ENCODE measurements at regions not wholly inside any gene's neighbourhood (a gene's known extent, or its start where the extent isn't known, plus 50 kb on each side); places are given as distances from the start of the nearest gene placed in this dataset.

- Histone ChIP-seq H3K27me3 (ENCODE audit: control insufficient read depth in 1 of 2, insufficient read depth in 1 of 2, low read length in 2 of 2) (no peaks in the 10 kb centered on the region), H2BK120ac (ENCODE audit: low read depth, low read length) (no peak overlapping the region), H3K9ac (ENCODE audit: low read length) (no peak overlapping the region), H4K8ac (ENCODE audit: low read length) (no peak overlapping the region), H3K18ac (ENCODE audit: low read depth in 1 of 2, low read length in 2 of 2) (no peak overlapping the region), H2BK15ac (ENCODE audit: low read depth, poor library complexity, severe bottlenecking) (no peak overlapping the region), H3K4me2 (ENCODE audit: low read length, poor library complexity, severe bottlenecking) (no peak overlapping the region), H2BK5ac (ENCODE audit: low read depth, low read length, poor library complexity, severe bottlenecking) (no peak overlapping the region), H2AK5ac (ENCODE audit: low read length, severe bottlenecking) (no peak overlapping the region), H3K4me1 (ENCODE audit: control insufficient read depth, insufficient read depth, low read depth, low read length) (no peaks in the 10 kb centered on the region), H3K23ac (ENCODE audit: low read length in 2 of 2) (no peak overlapping the region), H3K9me3 (ENCODE audit: control insufficient read depth, low read length) (no peaks in the 10 kb centered on the region), H3K79me1 (replicated peaks; ENCODE audit: low read length, poor library complexity, severe bottlenecking) (no peaks in the 10 kb centered on the region), H3K14ac (ENCODE audit: low read length in 2 of 2) (no peak overlapping the region), H3K4ac (ENCODE audit: low read depth in 1 of 2, low read length in 2 of 2) (no peak overlapping the region), H3K36me3 (ENCODE audit: control insufficient read depth in 1 of 2, insufficient read depth in 2 of 2, low read depth in 1 of 2, low read length in 2 of 2) (no peaks in the 10 kb centered on the region), H2BK12ac (ENCODE audit: low read length in 2 of 2) (no peak overlapping the region), H2AFZ (ENCODE audit: low read depth, low read length) (no peak overlapping the region), H4K91ac (ENCODE audit: low read length) (no peak overlapping the region), H3K4me3 (ENCODE audit: insufficient read depth in 1 of 2, low read depth in 1 of 2, low read length in 2 of 2) (no peak overlapping the region), H3K27ac (ENCODE audit: low read length, poor library complexity, severe bottlenecking) (no peak overlapping the region)
- WGBS: 78% methylated on average over 1 of the region's 1 CpG
- no peak for DNase-seq
Observed at GRCh38 chr18:2075499-2075898, 495.8 kb downstream of the METTL4 start.

GRCh38 chr18:2082676-2083075 lies 488.6 kb downstream of the METTL4 start:
- Histone ChIP-seq H3K79me1 (replicated peaks; ENCODE audit: low read length, poor library complexity, severe bottlenecking) (no peaks in the 10 kb centered on the region), H3K9ac (ENCODE audit: low read length) (no peak overlapping the region), H2BK12ac (ENCODE audit: low read length in 2 of 2) (no peak overlapping the region), H2BK120ac (ENCODE audit: low read depth, low read length) (no peak overlapping the region), H3K4me3 (ENCODE audit: insufficient read depth in 1 of 2, low read depth in 1 of 2, low read length in 2 of 2) (no peak overlapping the region), H3K23ac (ENCODE audit: low read length in 2 of 2) (no peak overlapping the region), H2AFZ (ENCODE audit: low read depth, low read length) (no peak overlapping the region), H3K4me2 (ENCODE audit: low read length, poor library complexity, severe bottlenecking) (no peak overlapping the region), H3K14ac (ENCODE audit: low read length in 2 of 2) (no peak overlapping the region), H2AK5ac (ENCODE audit: low read length, severe bottlenecking) (no peak overlapping the region), H3K9me3 (ENCODE audit: control insufficient read depth, low read length) (no peaks in the 10 kb centered on the region), H3K36me3 (ENCODE audit: control insufficient read depth in 1 of 2, insufficient read depth in 2 of 2, low read depth in 1 of 2, low read length in 2 of 2) (no peaks in the 10 kb centered on the region), H2BK15ac (ENCODE audit: low read depth, poor library complexity, severe bottlenecking) (no peak overlapping the region), H4K8ac (ENCODE audit: low read length) (no peak overlapping the region), H2BK5ac (ENCODE audit: low read depth, low read length, poor library complexity, severe bottlenecking) (no peak overlapping the region), H3K27me3 (ENCODE audit: control insufficient read depth in 1 of 2, insufficient read depth in 1 of 2, low read length in 2 of 2) (no peaks in the 10 kb centered on the region), H3K4me1 (ENCODE audit: control insufficient read depth, insufficient read depth, low read depth, low read length) (no peaks in the 10 kb centered on the region), H4K91ac (ENCODE audit: low read length) (no peak overlapping the region), H3K4ac (ENCODE audit: low read depth in 1 of 2, low read length in 2 of 2) (no peak overlapping the region), H3K18ac (ENCODE audit: low read depth in 1 of 2, low read length in 2 of 2) (no peak overlapping the region), H3K27ac (ENCODE audit: low read length, poor library complexity, severe bottlenecking) (no peak overlapping the region)
- WGBS: 68% methylated on average over 1 of the region's 1 CpG
- DNase-seq: no peak

- H3K14ac ChIP-seq (ENCODE audit: low read length in 2 of 2): no peak overlapping the region
- WGBS: 50% methylated on average over 3 of the region's 3 CpGs
- no peak overlapping the region for H4K91ac ChIP-seq (ENCODE audit: low read length)
- H3K4me2 ChIP-seq (ENCODE audit: low read length, poor library complexity, severe bottlenecking): no peak overlapping the region
- no peaks in the 10 kb centered on the region for H3K9me3 ChIP-seq (ENCODE audit: control insufficient read depth, low read length)
- no peak overlapping the region for H3K4ac ChIP-seq (ENCODE audit: low read depth in 1 of 2, low read length in 2 of 2)
- no peak overlapping the region for H3K27ac ChIP-seq (ENCODE audit: low read length, poor library complexity, severe bottlenecking)
- no peak overlapping the region for H2BK15ac ChIP-seq (ENCODE audit: low read depth, poor library complexity, severe bottlenecking)
- H3K18ac ChIP-seq (ENCODE audit: low read depth in 1 of 2, low read length in 2 of 2): no peak overlapping the region
- no peak overlapping the region for H2AK5ac ChIP-seq (ENCODE audit: low read length, severe bottlenecking)
- H3K4me1 ChIP-seq (ENCODE audit: control insufficient read depth, insufficient read depth, low read depth, low read length): no peaks in the 10 kb centered on the region
- H3K9ac ChIP-seq (ENCODE audit: low read length): no peak overlapping the region
- no peak overlapping the region for H3K23ac ChIP-seq (ENCODE audit: low read length in 2 of 2)
- H3K79me1 ChIP-seq (replicated peaks; ENCODE audit: low read length, poor library complexity, severe bottlenecking): no peaks in the 10 kb centered on the region
- H2BK120ac ChIP-seq (ENCODE audit: low read depth, low read length): no peak overlapping the region
- H3K36me3 ChIP-seq (ENCODE audit: control insufficient read depth in 1 of 2, insufficient read depth in 2 of 2, low read depth in 1 of 2, low read length in 2 of 2): no peaks in the 10 kb centered on the region
- no peak overlapping the region for H2BK5ac ChIP-seq (ENCODE audit: low read depth, low read length, poor library complexity, severe bottlenecking)
- H3K4me3 ChIP-seq (ENCODE audit: insufficient read depth in 1 of 2, low read depth in 1 of 2, low read length in 2 of 2): no peak overlapping the region
- no peaks in the 10 kb centered on the region for H3K27me3 ChIP-seq (ENCODE audit: control insufficient read depth in 1 of 2, insufficient read depth in 1 of 2, low read length in 2 of 2)
- no peak overlapping the region for H2BK12ac ChIP-seq (ENCODE audit: low read length in 2 of 2)
- DNase-seq: no peak
- H2AFZ ChIP-seq (ENCODE audit: low read depth, low read length): no peak overlapping the region
- no peak overlapping the region for H4K8ac ChIP-seq (ENCODE audit: low read length)
Observed at GRCh38 chr18:2083691-2084090, 487.6 kb downstream of the METTL4 start.

- no peak overlapping the region for H3K18ac ChIP-seq (ENCODE audit: low read depth in 1 of 2, low read length in 2 of 2)
- H3K9ac ChIP-seq (ENCODE audit: low read length): no peak overlapping the region
- H3K79me1 ChIP-seq (replicated peaks; ENCODE audit: low read length, poor library complexity, severe bottlenecking): no peaks in the 10 kb centered on the region
- H2AK5ac ChIP-seq (ENCODE audit: low read length, severe bottlenecking): no peak overlapping the region
- H2BK120ac ChIP-seq (ENCODE audit: low read depth, low read length): no peak overlapping the region
- H3K4me3 ChIP-seq (ENCODE audit: insufficient read depth in 1 of 2, low read depth in 1 of 2, low read length in 2 of 2): no peak overlapping the region
- no peak overlapping the region for H2BK12ac ChIP-seq (ENCODE audit: low read length in 2 of 2)
- H3K9me3 ChIP-seq (ENCODE audit: control insufficient read depth, low read length): no peaks in the 10 kb centered on the region
- H4K8ac ChIP-seq (ENCODE audit: low read length): no peak overlapping the region
- no peaks in the 10 kb centered on the region for H3K36me3 ChIP-seq (ENCODE audit: control insufficient read depth in 1 of 2, insufficient read depth in 2 of 2, low read depth in 1 of 2, low read length in 2 of 2)
- no peak overlapping the region for H3K14ac ChIP-seq (ENCODE audit: low read length in 2 of 2)
- no peak for DNase-seq
- H4K91ac ChIP-seq (ENCODE audit: low read length): no peak overlapping the region
- no peak overlapping the region for H2BK5ac ChIP-seq (ENCODE audit: low read depth, low read length, poor library complexity, severe bottlenecking)
- H2AFZ ChIP-seq (ENCODE audit: low read depth, low read length): no peak overlapping the region
- no peak overlapping the region for H3K23ac ChIP-seq (ENCODE audit: low read length in 2 of 2)
- no peak overlapping the region for H2BK15ac ChIP-seq (ENCODE audit: low read depth, poor library complexity, severe bottlenecking)
- no peak overlapping the region for H3K27ac ChIP-seq (ENCODE audit: low read length, poor library complexity, severe bottlenecking)
- no peak overlapping the region for H3K4ac ChIP-seq (ENCODE audit: low read depth in 1 of 2, low read length in 2 of 2)
- H3K27me3 ChIP-seq (ENCODE audit: control insufficient read depth in 1 of 2, insufficient read depth in 1 of 2, low read length in 2 of 2): no peaks in the 10 kb centered on the region
- H3K4me2 ChIP-seq (ENCODE audit: low read length, poor library complexity, severe bottlenecking): no peak overlapping the region
- H3K4me1 ChIP-seq (ENCODE audit: control insufficient read depth, insufficient read depth, low read depth, low read length): no peaks in the 10 kb centered on the region
Observed at GRCh38 chr18:2086439-2086838, 484.9 kb downstream of the METTL4 start.
